NCI-H82 treated with DMSO at 0.1 percent for 48 hours (cell line): ENCODE measurements at regions not wholly inside any gene's neighbourhood (a gene's known extent, or its start where the extent isn't known, plus 50 kb on each side); places are given as distances from the start of the nearest gene placed in this dataset.

Experiments used
- DNase-seq: peaks from one replicate; lab custom pipeline; 2025; ENCODE audit not compliant: unreplicated experiment; lab: John Stamatoyannopoulos, UW

DNA sequence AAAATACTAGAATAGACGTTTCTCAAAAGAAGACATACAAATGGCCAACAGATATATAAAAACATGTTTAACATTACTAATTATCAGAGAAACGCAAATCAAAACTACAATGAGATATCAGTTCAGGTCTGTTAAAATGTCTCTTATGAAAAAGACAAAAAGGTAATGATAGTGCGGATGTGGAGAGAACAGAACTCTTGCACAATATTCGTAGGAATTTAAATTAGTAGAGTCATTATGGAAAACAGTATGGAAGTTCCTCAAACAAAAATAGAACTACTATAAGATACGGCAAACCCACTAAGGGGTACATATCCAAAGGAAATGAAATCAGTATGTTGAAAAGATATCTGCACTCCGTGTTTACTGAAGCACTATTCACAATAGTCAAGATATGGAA is 167.5 kb upstream of the CWC22 start:
- no peak for DNase-seq

DNA sequence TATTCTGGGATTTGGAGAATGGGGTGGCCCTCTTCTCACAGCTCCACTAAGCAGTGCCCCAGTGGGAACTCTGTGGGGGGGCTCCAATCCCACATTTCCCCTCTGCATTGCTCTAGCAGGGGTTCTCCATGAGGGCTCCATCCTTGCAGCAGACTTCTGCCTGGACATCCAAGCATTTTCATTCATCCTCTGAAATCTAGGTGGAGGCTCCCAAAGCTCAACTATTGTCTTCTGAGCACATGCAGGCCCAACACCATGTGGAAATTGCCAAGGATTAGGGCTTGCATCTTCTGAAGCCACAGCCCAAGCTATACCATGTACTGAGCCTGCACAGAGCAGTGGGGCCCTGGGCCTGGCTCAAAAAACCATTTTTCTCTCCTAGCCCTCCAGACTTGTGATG is 162.4 kb upstream of the CWC22 start:
- DNase-seq = no peak

DNA sequence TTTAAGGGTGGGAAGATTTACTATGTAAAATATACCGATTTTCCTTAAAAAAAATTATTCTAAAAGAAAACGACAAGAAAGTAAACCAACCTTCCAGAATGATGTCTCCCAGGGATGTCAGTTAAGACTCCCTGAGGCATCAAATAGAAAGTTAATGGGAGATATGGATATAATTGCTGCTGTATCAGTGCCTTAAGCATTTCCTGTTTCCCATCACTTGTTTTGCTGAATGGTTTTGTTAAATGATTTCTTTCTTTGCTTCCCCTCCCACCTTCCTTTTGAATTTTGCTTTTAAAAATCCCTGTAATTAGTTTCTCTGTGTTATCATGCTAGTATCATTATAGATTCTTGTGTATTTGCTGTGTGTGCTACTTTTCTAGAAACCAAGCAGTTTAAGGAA is 154.3 kb upstream of the CWC22 start:
- DNase-seq = no peak

DNA sequence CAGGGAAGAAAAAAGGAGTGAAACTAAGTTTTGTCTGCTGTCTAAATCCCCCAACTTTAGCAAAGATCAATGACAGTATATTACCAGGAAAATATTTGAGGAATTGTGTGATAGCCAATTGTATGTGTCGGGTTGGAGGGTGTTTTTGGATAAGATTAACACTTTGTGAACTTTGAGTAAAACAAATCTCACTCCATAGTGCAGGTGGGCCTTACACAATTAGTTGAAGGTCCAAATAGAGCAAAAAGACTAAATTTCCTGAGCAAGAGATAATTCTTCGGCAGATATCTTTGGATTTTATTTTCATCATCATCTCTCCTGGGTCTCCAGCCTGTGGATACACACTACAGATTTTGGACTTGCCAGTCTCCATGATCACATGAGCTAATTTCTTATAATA is 152.8 kb upstream of the CWC22 start:
- no peak for DNase-seq

DNA sequence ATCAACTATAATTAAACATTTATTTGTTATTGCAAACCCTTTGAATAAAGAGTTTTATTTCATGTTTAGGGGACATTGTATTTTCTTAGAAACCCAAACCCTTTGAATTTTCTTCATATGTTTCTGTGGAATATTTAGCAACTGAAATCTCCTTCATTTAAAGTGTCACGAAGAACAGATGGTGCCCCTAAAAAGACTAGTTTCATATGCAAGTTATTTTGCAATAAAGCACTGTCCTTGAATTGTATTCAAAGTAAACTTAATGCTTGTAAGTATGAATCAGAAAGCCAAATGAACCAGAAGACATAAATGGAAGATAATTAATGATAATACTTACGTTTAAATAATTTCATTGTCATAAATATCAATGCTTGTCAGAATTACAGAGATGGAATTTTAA is 151.9 kb upstream of the CWC22 start:
- no peak for DNase-seq

DNA sequence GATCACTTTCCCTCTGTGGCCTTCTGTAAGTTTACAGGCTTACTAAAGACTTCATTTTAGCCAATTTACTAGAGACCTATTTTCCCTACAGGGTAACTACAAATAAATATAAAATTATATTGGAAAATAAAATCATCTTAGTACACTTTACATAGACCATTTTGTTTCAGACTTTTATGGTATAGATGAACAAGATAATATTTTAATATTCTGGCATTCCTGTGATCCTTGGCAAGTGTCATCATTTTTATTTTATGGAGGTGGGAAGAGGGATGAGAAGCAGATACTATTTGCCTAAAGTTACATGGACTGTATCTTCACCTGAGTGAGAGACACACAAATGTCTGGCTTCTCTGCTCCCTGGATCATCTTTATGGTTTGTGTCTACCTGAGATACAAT is 149.6 kb upstream of the CWC22 start:
- DNase-seq = no peak

DNA sequence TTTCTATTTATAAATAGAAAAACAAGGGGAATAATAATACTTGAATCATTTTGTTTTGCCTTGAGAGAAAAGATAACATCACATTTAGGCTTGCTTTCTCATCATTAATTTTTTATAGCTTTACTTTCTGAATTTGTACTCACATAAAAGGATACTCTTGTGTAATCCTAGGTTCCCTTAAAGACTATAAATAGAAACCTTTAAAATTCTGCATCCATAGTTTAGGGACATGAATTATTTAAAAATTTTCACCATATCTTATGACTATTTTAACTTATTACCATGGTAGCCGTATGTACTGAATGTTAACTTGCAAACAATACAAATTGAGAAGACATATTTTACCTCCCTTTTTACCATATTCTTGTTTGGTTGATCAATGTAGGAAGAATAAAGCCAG is 143.5 kb upstream of the CWC22 start:
- DNase-seq = no peak

DNA sequence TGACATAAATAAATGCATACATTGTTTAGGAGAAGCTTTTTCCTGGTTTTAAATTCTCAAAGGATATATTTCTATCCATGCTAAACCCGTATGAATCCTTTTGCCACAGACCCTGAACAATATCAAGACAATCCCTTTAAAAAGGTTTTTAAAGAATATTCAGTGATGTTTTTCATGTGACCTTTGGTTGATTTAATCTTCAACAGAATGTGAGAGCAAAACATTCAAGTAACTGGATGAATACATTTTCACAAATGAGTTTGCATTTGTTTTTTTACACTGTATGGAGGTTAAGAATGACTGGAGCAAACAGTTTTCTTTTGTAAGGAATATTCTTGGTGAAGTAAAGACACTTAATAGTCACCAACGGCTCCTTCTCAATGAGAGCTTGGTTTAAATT is 139.4 kb upstream of the CWC22 start:
- DNase-seq = no peak

DNA sequence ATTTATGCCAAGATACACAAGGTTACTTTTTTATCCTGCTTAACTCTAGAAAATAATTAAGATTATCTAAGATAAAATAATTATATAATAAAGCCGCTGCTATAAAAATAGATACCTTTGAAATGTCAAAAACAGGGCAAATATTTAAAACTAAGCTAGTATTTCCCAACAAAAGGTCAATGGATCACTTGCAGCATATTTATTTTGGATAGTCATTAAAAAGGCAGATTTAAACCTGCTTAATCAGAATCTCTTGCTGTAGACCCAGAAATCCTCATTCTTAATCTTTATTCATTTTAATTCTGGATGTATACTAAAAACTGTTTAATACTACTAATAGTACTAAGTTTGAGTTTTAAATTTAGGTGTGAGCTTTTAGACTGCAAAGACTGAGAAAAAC is 139.0 kb upstream of the CWC22 start:
- no peak for DNase-seq

DNA sequence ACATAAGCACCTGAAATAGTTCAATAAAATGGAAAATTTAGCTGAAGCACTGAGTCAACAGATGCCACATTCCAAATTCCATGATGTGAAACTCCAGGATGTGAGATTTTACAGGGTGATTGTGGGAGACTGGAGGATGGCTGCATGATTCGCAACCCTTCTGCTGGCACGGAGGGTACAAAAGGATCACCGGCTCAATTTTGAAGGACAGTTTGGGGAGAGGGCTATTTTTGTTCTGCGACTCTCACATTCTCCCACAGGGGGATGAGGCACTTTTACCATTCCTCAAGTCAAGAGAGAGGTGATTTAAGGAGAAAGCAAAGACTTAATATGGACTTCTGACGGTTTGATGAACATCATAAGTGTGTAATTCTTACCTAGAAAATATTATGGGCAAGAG is 138.1 kb upstream of the CWC22 start:
- no peak for DNase-seq

DNA sequence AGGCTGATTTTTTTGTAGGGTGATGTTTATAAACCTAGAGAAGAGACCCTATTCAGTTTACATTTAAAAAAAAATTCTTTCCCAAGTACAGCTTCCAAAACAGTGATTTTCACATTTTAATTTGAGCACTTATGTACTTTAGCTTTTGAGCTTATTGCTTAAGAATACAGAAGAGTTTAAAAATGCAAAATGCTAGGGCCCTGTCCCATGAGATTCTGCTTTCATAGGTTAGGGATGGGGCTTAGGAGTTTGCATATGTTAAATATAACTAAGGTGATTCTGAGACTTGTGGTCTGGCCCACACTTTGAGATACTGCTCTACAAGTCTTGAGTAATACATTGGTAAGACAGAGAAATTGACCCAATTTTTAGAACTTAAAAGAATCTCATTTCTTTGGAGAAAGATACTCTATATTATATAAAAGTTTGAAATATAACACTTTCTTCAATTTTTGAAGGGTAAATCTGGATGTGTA is 137.3 kb upstream of the CWC22 start:
- no peak for DNase-seq

DNA sequence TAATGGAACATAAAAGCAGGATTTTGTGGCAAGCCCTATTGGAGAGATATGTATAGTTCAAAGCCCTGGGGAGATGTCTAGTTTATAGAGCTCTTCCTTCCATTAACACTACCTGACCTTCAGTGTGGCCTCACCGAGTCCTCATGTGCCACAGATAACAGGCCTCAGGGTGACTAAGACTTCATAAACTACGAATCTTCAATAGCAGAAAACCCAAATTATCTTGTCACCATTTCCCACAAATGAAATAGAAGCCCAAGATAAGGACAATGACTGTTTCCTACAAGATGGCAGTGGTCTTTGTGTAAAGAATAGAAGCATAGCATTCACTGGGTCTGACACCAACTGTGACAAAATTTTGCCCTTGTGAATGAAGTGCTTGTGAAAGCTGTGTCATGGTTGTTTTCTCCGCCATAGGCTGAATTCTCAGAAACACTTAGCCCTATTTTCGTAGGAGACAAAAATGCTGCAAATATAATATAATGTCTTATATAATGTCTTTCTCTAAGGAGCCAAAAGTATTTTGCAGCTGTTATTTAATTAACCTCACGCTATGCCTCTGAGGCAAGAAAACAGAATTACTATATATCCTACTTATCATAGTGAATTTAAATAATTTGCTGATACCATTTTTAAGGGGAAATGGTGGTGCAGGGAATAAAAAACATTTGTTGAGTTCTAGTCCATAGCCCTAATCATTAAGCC is 136.7 kb upstream of the CWC22 start:
- DNase-seq = no peak

DNA sequence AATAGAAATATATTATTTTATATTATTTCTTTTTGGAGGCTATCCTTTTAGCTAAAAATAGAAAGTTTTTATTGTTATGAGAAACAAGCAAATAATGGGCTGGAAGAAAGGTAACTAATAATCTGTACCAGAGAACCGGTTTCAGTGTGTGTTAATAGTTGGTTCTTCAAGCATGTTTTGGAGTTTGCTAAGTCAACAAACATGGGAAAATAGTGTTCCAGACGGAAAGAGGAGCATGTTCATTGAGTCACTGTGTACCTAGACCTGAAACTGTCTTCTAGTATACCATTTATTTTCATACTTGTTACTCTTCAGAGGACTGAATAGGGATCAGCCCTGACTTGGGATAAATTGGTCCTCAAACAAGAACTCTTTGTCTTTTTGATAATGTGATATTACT is 134.5 kb upstream of the CWC22 start:
- DNase-seq = no peak

DNA sequence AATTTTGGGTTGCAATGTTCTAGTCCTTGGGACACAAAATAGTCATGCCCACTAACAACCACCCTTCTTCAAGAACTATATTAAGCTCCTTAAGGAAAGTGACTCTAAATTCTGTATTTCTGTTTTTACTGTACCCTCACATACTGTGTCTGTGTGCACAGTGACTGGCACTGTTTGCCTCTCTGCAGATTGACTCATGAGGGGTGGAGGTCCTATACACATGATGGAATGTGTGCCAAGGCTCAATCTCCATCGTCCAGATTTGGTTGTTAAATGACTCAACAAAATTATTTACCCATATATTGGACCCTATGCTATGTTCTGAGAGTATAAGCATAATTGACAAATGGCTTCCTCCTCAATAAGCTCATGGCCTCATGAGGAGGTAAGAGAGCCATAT is 126.6 kb upstream of the CWC22 start:
- no peak for DNase-seq

DNA sequence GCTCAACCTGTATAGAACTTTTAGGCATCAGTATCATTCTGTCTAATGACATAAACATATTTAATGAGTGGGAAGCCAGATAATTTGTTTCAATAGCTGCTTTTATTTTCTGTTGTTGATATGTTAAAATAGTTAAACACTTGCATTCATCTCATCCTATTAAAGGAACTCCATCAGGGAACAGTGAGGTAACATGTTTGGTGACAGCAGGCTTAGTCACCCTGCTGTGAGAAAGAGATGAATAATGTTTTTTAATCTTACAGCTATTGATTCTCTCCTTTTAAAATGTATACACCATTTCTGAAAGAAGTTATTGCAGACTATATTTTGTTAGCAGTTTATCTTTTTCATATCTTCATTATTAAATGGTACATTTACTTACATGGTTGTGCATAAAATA is 123.3 kb upstream of the CWC22 start:
- DNase-seq = no peak

DNA sequence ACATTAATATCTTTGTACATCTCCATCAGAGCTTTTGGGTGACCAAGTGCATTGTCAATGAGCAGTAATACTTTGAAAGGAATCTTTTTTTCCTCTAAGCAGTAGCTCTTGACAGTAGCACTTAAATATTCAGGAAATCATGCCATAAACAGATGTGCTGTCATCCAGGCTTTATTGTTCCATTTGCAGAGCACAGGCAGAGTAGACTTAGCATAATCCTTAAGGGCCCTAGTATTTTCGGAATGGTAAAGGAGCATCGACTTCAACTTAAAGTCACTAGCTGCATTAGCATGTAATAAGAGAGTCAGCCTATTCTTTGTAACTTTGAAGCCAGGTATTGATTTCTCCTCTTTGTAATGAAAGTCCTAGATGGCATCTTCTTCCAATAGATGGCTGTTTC is 121.8 kb upstream of the CWC22 start:
- DNase-seq = no peak

DNA sequence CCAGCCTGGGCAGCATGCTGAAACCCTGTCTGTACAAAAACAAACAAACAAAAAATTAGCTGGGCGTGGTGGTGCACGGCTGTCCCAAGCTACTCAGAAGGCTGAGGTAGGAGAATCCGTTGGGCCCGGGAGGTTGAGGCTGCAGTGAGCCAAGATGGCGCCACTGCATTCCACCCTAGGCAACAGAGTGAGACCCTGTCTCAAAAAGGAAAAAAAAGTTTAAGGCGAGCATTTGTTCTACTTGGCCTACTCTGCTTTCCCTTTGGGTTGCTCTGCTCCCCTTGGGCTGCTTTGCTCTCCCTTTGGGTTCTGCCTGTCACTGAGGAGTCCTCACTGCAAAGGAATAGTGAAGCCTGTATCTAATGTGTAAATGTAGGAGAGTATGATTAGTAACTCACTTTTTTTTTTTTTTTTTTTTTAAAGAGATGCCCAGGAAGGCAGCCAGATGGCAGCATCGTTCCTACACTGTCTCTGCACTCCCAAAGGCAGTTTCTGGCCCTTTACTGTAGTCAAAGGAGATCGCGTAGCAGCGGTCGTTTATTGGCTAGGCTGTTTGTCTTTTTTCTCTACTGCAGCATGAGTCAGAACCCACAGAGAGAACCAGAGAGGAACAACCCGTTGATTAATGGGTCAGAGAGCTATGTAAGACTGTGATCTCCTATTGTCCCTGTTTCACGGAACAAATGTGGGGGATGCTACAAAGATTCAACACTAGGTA is 118.3 kb upstream of the CWC22 start:
- peak; percentile 47 for DNase-seq

DNA sequence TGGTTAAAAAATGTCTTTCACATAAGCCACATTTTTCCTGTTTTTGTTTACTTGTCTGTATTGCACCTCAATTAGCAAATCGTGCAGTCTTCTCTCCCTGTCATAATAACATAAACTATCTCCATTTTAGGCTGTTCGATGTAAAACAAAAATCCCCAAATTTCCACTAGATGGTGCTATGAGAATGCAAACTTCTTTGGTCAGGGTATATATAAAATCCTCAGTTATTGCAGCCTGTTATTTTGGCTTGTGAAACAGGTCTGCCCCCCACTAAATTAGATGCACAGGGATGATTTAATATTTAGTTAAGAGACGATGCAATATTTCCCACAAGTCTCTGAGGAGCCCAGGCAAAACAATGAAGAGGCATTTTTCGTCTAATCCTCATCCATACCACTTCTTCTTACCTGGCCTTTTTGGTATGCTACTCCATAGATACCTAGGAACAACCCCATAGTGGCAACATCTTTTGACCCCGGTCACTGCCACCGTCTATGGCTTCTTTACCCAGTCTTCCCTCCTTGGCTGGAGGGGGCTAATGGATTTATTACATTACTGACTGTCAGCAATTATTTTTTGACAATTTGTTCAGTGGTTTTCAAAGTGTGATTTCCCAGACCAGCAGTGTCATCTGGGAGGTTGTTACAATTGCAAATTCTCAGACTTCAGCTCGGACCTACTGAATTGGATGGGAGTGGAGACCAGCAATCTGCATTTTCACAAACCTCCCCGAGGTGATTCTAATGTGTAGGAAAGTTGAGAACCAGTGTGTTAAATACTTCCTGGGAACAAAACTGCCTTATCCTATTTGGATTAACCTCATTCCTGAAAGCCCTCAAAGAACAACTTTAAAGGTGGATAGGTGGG is 117.4 kb upstream of the CWC22 start:
- DNase-seq = peak; percentile 59

DNA sequence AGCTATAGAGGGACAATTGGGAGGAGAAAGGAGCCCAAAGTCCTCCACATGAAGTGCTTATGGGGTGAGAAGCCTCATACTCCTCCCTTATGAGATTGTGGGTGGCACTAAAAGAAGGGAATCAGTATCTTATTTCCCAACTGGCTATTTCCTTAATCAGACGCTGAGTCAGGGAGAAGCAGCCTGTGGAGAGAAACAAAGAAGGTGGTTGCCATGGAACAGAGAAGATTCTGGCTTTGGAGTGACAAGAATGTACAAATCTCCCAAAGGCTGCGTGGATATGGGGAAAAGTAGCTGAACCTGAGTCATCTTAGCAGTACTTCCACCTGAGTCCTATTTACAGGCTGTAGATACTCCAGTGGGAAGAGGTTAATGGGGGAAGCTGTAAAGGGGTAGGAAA is 115.8 kb upstream of the CWC22 start:
- DNase-seq = no peak

DNA sequence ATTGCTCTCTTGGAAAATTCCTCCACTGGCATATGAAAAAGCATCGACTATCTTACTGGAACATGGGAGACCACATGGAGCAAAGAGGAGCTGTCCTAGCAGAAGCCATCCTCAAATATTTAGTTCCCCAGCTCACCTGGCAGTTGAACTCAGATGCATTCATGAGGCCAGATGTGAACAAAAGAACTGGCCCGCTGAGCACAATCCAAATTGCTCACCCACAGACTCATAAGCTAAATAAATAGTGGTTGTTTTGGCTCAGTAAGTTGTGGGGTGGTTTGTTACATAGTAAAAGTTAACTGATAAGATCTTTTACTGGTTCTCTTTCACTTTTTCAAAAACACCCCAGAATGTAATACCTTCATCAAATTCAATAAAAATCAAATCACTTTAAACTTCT is 108.6 kb upstream of the CWC22 start:
- DNase-seq = no peak

DNA sequence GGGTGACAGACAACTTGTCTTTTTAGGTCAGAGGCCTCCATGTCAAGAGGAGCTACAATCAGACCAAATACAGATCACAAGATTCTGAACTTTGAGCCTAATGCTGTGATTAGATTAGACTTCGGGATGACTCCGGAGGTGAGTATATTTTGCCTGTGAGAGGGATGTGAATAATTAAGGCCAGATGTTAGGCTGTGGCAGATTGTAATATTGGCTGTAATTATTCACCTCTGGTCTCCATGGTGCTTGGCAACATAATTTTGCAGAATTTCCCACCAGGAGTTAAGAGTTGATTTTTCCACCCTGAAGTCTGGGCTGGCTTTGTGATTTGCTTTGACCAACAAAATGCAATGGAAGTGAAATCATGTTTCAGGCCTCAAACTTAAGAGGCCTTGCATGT is 108.2 kb upstream of the CWC22 start:
- no peak for DNase-seq

DNA sequence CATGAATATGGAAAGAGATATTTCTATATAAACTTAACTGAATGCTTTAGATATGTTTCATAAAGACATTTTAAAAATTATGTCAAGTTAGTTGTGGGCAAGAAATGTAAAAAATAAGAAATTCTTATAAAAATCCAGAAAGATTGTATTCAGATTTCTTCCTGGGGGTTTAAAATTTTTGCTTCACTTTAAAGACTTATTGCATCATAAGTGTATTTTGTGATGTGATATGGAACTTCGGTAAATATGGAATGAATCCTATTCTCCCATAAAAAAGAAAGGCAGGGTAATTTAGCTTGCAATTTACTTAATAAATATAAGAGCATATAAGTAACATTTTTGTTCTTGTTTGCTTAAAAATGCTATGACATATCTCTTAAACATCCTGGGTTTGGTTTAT is 104.8 kb upstream of the CWC22 start:
- no peak for DNase-seq
